Stimulated activated CD4-positive, alpha-beta T cell treated with anti-CD3 and anti-CD28 coated beads, Interleukin-4, amount 100 ng/mL, for 4 hours (primary cell): ENCODE measurements at regions not wholly inside any gene's neighbourhood (a gene's known extent, or its start where the extent isn't known, plus 50 kb on each side); places are given as distances from the start of the nearest gene placed in this dataset.
"Not testable (repeated sequence)": the region's sequence is repeated elsewhere in the genome, so short reads cannot be mapped to it uniquely, and the experiment has no call there.

Experiments
- DNase-seq, 2 experiments: peaks; one replicate each; pipeline ENCODE4 v3.0.0-alpha.2; 2020

GRCh38 chr14:83019744-83020414, 1486.2 kb upstream of the SEL1L start:
- no peak for DNase-seq

GRCh38 chr14:83021323-83021722, 1487.7 kb upstream of the SEL1L start:
- no peak for DNase-seq

DNA sequence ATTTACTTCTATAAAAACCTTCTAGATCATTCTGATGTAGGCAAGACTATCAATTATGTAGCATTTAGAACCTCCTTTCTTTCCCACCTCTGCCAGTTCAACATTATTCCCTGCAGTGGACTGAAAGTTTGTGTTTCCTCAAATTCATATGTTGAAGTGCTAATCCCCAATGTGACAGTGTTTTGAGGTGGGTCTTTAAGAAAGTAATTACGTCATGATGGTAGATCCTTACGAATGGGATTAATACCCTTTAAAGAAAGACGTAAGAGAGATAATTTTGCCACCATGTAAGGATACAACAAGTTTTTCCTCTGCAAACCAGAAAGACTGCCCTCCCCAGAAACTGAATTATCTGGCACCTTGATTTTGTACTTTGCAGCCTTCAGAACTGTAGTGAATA, 1489.7 kb upstream of the SEL1L start:
- DNase-seq: no peak

DNA sequence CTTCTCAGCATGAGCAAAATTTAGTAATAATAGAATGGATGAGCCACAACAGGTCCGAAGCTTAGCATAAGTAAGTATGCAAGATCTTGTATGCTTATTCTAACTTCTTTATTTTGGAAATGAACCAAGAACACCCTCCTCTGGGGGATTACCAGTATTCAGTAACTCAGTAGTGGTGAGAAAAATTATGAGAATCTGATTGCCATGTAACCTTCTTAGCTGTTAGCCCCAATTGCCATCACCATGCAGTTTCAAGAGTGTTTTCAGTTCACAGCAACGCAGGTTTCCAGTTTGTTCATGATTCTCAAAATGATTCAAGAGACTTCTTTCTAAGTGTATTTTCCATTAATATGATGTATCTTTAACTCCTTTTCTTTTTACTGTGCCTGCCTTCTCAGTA, 1507.6 kb upstream of the SEL1L start:
- no peak for DNase-seq

- DNase-seq: no peak
Observed at GRCh38 chr14:83042858-83043257, 1509.2 kb upstream of the SEL1L start.

DNA sequence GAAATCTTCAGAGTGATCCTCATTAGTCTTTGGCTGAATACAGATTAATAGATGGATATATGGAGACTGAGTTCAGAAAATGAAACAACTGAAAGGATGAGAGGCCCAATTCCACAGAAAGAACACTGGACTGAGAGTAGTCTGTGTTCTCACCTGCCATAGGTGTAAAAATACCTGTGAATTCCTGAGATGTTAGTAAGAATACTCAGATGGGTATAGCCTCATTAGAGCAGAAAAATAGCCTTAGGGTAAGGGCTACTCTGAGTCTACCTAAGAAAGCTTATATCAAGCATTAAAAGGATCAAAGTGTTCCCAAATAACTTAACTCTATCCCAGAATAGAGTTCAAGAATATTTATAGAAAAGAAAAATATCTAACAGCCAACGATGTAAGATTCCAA, 1510.3 kb upstream of the SEL1L start:
- DNase-seq: no peak

DNA sequence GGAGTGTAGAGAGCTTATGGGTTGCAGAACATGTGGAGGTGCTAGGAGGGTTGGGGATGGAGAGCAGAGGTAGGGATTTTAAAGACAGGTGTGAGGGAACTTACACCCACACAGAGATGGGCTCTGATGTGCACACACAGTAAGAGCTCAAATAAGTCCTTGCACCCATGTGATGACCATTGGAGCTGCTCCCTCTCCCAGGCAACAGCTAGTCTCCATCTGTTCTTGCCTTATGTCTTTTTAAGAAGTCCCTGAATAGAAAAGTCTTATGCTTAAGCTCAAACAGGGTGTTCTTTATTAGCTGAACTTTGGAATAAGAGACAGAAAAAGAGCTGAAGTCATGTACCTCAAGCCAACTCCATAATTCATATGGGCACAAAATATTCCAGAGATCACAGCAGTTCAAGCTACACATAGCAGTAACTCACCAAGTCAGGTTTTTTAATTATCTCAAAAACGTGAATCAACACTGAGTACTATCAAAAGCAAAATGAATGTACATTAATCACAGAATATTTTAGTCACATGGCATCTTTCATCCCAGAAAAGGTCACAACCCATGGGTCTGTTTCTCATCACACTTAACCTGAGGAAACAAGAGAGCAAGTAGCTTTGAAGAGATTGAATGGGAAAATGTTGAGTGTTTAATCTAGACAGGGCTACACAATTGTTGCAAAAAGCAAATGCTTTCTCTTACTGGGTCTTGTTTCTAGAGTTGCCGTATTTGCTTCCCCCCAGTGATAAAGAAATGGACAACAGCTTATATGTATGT, 1513.6 kb upstream of the SEL1L start:
- no peak for DNase-seq

GRCh38 chr14:83053022-83053710, 1519.5 kb upstream of the SEL1L start:
- no peak for DNase-seq

- DNase-seq: no peak
Observed at GRCh38 chr14:83058068-83058467, 1524.4 kb upstream of the SEL1L start.

GRCh38 chr14:83071888-83072501, 1538.3 kb upstream of the SEL1L start:
- no peak for DNase-seq

DNA sequence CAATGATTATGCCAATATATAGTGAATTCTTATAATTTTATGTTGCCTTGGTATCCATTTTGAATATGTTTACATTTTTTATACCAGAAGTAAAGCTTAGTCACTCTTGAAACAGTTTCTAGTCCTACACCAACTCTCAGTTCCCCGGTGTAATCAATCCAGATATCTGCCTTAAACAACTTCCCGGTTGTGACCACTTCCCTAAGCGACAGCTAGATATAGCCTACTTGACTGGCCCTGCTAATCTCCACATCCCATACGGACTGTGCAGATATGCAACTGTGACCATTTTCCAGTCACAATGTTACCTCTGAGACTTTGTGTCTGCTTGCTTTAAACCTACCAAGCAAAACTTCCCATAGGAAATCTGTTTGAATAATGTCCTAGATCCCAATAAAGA, 1551.5 kb upstream of the SEL1L start:
- DNase-seq: no peak

DNA sequence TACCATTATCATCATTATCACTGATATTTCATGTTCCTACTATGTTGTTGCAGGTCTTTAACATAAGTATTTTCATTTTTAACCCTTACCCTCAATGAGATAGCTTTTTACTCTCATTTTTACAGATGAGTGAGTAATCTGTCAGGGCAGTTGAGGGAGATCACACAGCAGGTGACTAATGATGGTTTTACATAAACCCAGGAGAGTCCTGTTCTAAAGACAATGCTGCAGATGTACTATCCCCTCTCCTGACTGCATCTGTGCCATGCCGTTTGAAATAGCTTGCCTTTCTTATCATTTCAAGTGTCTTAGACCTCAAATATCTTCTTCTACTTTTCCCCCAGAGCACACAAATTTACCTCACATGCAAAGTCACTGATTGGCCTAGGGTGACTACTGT, 1552.1 kb upstream of the SEL1L start:
- no peak for DNase-seq

DNA sequence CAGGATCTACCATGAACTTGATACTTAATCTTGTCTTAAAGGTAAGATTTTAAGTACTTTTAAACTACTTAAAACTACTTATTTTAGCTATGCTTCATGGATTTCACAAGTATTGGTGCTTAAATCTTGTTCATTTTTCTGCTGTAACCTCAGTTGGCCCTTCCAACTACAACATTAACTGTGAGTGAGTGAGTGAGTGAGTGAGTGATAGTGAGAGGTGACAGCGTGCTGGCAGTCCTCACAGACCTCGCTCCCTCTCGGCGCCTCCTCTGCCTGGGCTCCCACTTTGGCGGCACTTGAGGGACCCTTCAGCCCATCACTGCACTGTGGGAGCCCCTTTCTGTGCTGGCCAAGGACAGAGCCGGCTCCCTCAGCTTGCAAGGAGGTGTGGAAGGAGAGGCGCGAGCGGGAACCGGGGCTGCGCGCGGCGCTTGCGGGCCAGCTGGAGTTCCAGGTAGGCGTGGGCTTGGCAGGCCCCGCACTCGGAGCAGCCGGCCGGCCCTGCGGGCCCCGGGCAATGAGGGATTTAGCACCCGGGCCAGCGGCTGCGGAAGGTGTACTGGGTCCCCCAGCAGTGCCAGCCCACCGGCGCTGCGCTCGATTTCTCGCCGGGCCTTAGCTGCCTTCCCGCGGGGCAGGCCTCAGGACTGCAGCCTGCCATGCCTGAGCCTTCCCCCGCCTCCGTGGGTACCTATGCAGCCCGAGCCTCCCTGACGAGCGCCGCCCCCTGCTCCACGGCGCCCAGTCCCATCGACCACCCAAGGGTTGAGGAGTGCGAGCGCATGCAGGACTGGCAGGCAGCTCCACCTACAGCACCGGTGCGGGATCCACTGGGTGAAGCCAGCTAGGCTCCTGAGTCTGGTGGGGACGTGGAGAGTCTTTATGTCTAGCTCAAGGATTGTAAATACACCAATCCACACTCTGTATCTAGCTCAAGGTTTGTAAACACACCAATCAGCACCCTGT, 1558.6 kb upstream of the SEL1L start:
- not testable (repeated sequence) for DNase-seq

GRCh38 chr14:83096092-83096491, 1562.4 kb upstream of the SEL1L start:
- DNase-seq: no peak

DNA sequence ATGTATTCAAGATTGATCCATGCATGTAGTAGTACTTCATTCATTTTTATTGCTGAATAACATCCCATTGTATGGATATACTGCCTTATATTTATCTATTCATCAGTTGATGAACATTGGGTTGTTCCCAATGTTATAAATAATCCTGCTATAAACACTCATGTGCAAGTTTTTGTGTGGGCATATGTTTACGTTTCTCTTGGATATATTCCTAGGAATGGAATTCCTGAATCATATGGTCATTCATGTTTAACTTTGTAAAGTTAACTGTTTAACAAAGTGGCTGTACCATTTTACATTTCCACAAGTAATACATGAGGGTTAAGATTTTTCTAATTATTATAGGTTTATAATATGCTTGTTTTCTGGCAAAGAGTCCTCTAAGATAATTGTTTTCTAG, 1568.2 kb upstream of the SEL1L start:
- DNase-seq: no peak

GRCh38 chr14:83118029-83118428, 1584.4 kb upstream of the SEL1L start:
- no peak for DNase-seq

- DNase-seq: no peak
Observed at GRCh38 chr14:83120187-83120586, 1586.5 kb upstream of the SEL1L start.

- no peak for DNase-seq
Observed at GRCh38 chr14:83126076-83126475, 1592.4 kb upstream of the SEL1L start.

- no peak for DNase-seq
Observed at GRCh38 chr14:83128783-83129182, 1595.1 kb upstream of the SEL1L start.

GRCh38 chr14:83129496-83129895, 1595.8 kb upstream of the SEL1L start:
- DNase-seq: no peak

DNA sequence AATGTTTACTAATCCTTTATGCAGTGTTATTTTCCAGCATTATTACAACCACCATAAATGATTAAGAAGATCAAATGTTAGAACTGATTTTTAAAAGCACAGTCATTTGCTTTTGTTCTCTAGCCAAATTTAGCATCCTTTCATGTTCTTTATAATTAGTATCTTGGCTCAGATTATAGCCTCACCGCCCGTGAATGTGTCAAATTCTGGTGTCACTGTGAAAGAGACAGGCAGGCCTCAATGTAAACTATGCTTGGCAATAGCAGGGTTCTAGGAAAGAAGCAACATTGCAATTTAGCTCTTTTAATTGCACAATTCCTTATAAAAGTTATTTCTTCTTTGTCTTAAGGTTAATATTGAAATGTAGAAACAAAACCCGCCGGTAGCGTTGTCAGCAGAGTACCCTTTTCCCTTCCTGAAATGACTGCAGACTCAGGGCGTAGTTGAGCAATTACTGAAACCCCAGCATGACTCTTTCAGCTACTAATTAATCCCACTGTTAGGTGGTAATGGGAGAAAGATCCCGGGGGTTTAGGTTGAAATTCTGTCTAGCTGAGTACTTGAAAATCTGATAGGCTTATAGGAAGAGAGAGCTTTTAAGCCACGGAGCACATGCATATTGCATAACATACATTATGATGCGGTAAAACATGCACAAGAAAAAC, 1600.5 kb upstream of the SEL1L start:
- no peak for DNase-seq

DNA sequence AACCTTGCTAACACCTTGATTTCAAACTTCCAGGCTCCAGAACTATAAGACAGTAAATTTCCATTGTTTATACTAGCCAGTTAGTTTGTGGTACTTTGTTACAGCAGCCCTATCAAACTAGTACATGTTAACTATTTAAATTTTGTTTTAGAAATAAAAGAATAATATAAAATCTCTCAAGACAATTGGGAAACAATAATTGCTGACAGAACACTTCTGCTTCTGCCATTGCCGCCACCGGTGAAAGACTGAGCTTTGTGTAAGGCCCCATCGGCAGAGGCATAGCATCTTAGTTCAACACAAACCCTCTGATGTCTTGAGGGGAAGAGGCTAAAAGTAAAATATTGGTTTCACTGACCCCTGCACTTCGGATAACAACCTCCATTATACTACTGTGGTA, 1607.1 kb upstream of the SEL1L start:
- no peak for DNase-seq
